ENCODE measurements at regions not wholly inside any gene's neighbourhood (a gene's known extent, or its start where the extent isn't known, plus 50 kb on each side); places are given as distances from the start of the nearest gene placed in this dataset.
"Not testable (repeated sequence)": the region's sequence is repeated elsewhere in the genome, so short reads cannot be mapped to it uniquely, and the experiment has no call there.

- no peak for TF ChIP-seq CTCF (IDR thresholded peaks at IDR 0.05; ENCODE audit: control extremely low read depth, extremely low read depth, low read depth, missing control alignments)
- no peak for DNase-seq (ENCODE audit: extremely low spot score)
- POLR2A ChIA-PET: no interaction called here
- CTCF ChIA-PET: no interaction called here
Measured at GRCh38 chr7:159296093-159296681, 151.5 kb upstream of the VIPR2 start.

- CTCF ChIA-PET; POLR2A ChIA-PET; DNase-seq (ENCODE audit: extremely low spot score): not testable (repeated sequence)
Measured at GRCh38 chr7:159286487-159286886, 141.8 kb upstream of the VIPR2 start.

DNA sequence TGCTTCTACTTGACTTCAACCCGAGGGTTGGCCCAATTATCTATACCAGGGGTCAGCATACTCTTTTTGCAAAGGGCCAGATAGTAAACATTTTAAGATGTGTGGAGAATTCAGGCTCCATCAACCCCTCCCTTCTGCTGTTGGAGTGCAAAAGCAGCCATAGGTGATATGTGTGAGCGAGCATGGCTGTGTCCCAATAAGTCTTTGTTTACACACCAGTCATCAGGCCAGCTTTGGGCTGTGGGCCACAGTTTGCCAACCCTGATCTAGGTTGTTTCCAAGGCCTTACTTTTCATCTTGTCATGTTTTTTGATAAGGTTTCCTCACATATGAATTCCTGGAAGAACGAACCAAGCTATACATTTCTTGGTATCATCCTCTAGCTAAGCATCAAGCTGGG is 136.9 kb upstream of the VIPR2 start:
- POLR2A ChIA-PET: no interaction called here
- no peak for TF ChIP-seq CTCF (IDR thresholded peaks at IDR 0.05; ENCODE audit: control extremely low read depth, extremely low read depth, low read depth, missing control alignments)
- CTCF ChIA-PET: no interaction called here
- no peak for DNase-seq (ENCODE audit: extremely low spot score)

DNA sequence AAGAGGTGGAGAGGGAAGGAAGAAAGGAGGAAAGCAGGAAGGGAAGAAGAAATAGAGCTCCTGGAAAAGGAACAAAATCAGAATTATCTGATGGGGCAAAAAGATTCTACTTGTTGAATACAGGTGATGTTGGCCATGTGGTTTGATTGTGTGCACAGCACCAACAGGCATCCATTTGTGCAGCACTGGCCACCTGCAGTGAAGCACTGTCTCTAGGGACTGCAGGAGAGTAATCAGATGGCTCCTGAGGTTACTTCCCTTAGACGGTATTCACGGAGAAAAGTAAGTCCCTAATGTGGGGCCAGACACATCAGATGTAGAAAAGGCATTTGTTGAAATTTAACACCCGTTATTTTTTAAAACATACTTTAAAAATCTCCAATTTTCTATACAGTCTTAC is 135.3 kb upstream of the VIPR2 start:
- POLR2A ChIA-PET: no interaction called here
- TF ChIP-seq CTCF (IDR thresholded peaks at IDR 0.05; ENCODE audit: control extremely low read depth, extremely low read depth, low read depth, missing control alignments): no peak
- CTCF ChIA-PET: interaction anchor here (1.5 kb wide), 1 partner anchor 9 kb away, joined by 4 read pairs; no protein-coding TSS in a partner anchor
- DNase-seq (ENCODE audit: extremely low spot score): no peak

DNA sequence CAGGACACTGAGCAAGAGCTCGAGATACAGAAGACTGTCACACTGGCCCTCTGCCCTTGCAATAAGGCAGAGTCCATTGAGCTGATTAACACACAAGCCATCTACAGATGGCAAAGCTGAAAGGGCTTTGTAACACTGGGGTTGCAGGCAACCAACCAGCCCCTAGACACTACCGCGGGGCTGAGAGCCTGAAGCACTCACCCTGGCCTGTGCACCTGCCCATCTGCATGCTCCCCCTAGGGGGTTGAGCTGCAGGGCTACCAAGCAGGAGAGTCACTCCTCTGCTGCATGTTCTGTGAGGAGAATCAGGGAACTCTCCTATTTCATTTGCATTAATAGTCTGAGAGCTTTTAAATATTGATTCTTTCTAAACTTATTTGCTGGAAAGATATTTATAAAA is 128.1 kb upstream of the VIPR2 start:
- ChIA-PET POLR2A (no interaction called here), CTCF (no interaction called here)
- DNase-seq (ENCODE audit: extremely low spot score): no peak
- TF ChIP-seq CTCF (IDR thresholded peaks at IDR 0.05; ENCODE audit: control extremely low read depth, extremely low read depth, low read depth, missing control alignments): no peak

DNA sequence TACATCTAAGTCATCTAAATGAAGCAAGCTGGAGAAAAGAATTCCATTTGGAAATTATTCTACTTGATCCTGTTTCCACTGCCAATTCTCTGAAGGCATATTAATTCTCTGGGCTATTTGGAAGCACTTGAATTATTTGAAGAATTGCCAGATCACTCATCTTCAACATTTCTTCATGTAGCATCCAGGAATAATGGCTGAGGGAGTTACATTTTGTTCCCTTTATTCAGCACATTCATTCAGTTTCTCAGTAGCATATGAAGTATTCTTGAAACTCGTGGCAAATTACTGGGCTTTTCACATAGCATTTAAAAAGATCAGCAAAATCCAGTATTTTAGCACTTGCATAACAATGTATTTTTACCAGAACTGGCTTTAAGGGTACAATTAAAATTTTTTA is 127.1 kb upstream of the VIPR2 start:
- TF ChIP-seq CTCF (IDR thresholded peaks at IDR 0.05; ENCODE audit: control extremely low read depth, extremely low read depth, low read depth, missing control alignments): no peak
- CTCF ChIA-PET: no interaction called here
- POLR2A ChIA-PET: no interaction called here
- no peak for DNase-seq (ENCODE audit: extremely low spot score)

DNA sequence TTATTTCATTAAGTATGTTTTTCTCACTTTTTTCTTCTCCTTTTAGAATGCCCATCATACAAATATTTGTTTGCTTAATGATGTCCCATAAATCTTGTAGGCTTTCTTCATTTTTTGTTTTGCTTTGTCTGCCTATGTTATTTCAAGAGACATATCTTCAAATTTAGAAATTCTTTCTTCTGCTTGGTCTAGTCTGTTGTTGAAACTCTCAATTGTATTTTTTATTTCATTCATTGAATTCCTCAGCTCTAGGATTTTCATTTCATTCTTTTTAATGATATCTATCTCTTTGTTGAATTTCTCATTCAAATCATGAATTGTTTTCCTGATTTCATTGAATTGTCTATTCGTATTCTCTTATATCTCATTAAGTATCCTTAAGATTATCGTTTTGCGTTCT is 125.1 kb upstream of the VIPR2 start:
- TF ChIP-seq CTCF (IDR thresholded peaks at IDR 0.05; ENCODE audit: control extremely low read depth, extremely low read depth, low read depth, missing control alignments): no peak
- ChIA-PET CTCF (no interaction called here), POLR2A (no interaction called here)
- no peak for DNase-seq (ENCODE audit: extremely low spot score)
